Urothelium cell line (cell line): ENCODE measurements at regions not wholly inside any gene's neighbourhood (a gene's known extent, or its start where the extent isn't known, plus 50 kb on each side); places are given as distances from the start of the nearest gene placed in this dataset.

Experiments
- DNase-seq: peaks from one replicate; pipeline ENCODE4 v3.0.0; 2011; ENCODE audit warnings: low spot score, mixed read lengths
- FAIRE-seq: peaks from 2 replicates; lab custom pipeline; 2011; peaks lifted over from hg19 to GRCh38; lab: Jason Lieb, UNC

GRCh38 chr11:76607431-76607830 is 63.1 kb downstream of the LRRC32 start:
- FAIRE-seq (no peak), DNase-seq (no peak)

GRCh38 chr11:76605338-76606074 is 65.0 kb downstream of the LRRC32 start:
- FAIRE-seq (no peak), DNase-seq (no peak)

- DNase-seq: no peak
Observed at GRCh38 chr11:76604626-76605241, 65.8 kb downstream of the LRRC32 start.

GRCh38 chr11:76604081-76604625 is 66.4 kb downstream of the LRRC32 start:
- FAIRE-seq: no peak
- DNase-seq: no peak

More at GRCh38 chr11:76604626-76605241, 65.8 kb downstream of the LRRC32 start:
- FAIRE-seq: no peak

- FAIRE-seq (peak; percentile 72), DNase-seq (no peak)
Observed at GRCh38 chr11:76603202-76603601, 67.3 kb downstream of the LRRC32 start.
